Fibroblast of villous mesenchyme (primary cell): ENCODE measurements at regions not wholly inside any gene's neighbourhood (a gene's known extent, or its start where the extent isn't known, plus 50 kb on each side); places are given as distances from the start of the nearest gene placed in this dataset.

ENCODE experiments used
- DNase-seq: peaks from one replicate; pipeline ENCODE4 v3.0.0-alpha.2; 2010; ENCODE audit warnings: low read depth
- H3K4me3 ChIP-seq: 2 replicates; pipeline ENCODE4 v1.5.1; 2011; ENCODE audit warnings: low read depth, mild to moderate bottlenecking, low read length
- CTCF ChIP-seq: IDR thresholded peaks from 2 replicates; pipeline ENCODE4 v1.5.1; 2012; ENCODE audit warnings: low read depth, mild to moderate bottlenecking, low read length; ENCODE audit not compliant: insufficient read depth

GRCh38 chr13:72469906-72470305, 257.5 kb downstream of the MZT1 start:
- no peak for TF ChIP-seq CTCF
- no peak for DNase-seq
- no peak overlapping the region for H3K4me3 ChIP-seq

- H3K4me3 ChIP-seq, result no peak overlapping the region
- DNase-seq, result peak; percentile 48
- no peak for TF ChIP-seq CTCF
Measured at GRCh38 chr13:72463561-72463960, 263.9 kb downstream of the MZT1 start.

GRCh38 chr13:72462726-72463125, 264.7 kb downstream of the MZT1 start:
- TF ChIP-seq CTCF, result no peak
- no peak overlapping the region for H3K4me3 ChIP-seq
- no peak for DNase-seq

- no peak for TF ChIP-seq CTCF
- no peak for DNase-seq
- H3K4me3 ChIP-seq, result no peak overlapping the region
Measured at GRCh38 chr13:72462166-72462565, 265.3 kb downstream of the MZT1 start.

GRCh38 chr13:72458701-72459100, 268.7 kb downstream of the MZT1 start:
- no peak for TF ChIP-seq CTCF
- H3K4me3 ChIP-seq, result no peak overlapping the region
- DNase-seq, result peak; percentile 10

GRCh38 chr13:72457151-72457550, 270.3 kb downstream of the MZT1 start:
- no peak for TF ChIP-seq CTCF
- no peak overlapping the region for H3K4me3 ChIP-seq

GRCh38 chr13:72456486-72456885, 270.9 kb downstream of the MZT1 start:
- no peak for TF ChIP-seq CTCF
- no peak for DNase-seq

More at GRCh38 chr13:72457151-72457550, 270.3 kb downstream of the MZT1 start:
- DNase-seq, result no peak

More at GRCh38 chr13:72456486-72456885, 270.9 kb downstream of the MZT1 start:
- H3K4me3 ChIP-seq, result no peak overlapping the region
